IgD-negative memory B cell (primary cell): ENCODE measurements at regions not wholly inside any gene's neighbourhood (a gene's known extent, or its start where the extent isn't known, plus 50 kb on each side); places are given as distances from the start of the nearest gene placed in this dataset.

Experiments
- H3K27ac Mint-ChIP-seq, 3 donors: one replicate each; pipeline ENCODE4 v1.8.0; 2020 to 2022; ENCODE audit warnings: mild to moderate bottlenecking in 3 of 3, mixed read lengths in 3 of 3, moderate library complexity in 1 of 3
- H3K27me3 Mint-ChIP-seq: one replicate; pipeline ENCODE4 v1.8.0; 2021; ENCODE audit warnings: mixed read lengths
- H3K36me3 Mint-ChIP-seq: one replicate; pipeline ENCODE4 v1.8.0; 2020; ENCODE audit warnings: mild to moderate bottlenecking, mixed read lengths
- H3K4me1 Mint-ChIP-seq, 3 donors: one replicate each; pipeline ENCODE4 v1.8.0; 2020 to 2022; ENCODE audit warnings: mixed read lengths in 3 of 3, mild to moderate bottlenecking in 1 of 3
- H3K4me3 Mint-ChIP-seq, 4 donors: one replicate each; pipeline ENCODE4 v1.8.0; 2020 to 2022; ENCODE audit warnings: mild to moderate bottlenecking in 4 of 4, mixed read lengths in 4 of 4, moderate library complexity in 3 of 4
- H3K9me3 Mint-ChIP-seq, 3 donors: one replicate each; pipeline ENCODE4 v1.8.0; 2020 to 2021; ENCODE audit warnings: mixed read lengths in 3 of 3, mild to moderate bottlenecking in 1 of 3

DNA sequence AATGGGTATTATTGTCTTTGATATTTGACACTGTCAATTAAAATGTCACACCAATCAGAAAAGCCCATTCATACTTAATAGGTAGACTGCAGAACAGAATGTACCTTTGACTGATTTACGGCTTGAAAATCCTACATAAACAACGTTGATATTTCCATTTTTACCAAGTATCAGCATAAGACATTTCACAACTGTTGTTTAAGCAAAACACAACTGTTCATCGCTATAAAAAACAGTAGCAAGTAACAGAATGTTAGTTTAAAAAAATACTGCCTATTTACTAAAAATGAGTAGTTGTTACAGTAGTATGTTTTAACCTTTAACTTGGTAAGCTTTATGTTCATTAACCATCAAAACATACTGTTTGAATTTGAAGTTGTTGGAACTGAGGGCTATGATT, 1096.6 kb downstream of the PCDH17 start:
- no peaks in the 10 kb centered on the region for H3K27me3 Mint-ChIP-seq
- H3K27ac Mint-ChIP-seq = no peak overlapping the region
- H3K4me3 Mint-ChIP-seq = no peak overlapping the region
- peaks cover 0 to 8% (median 6%) of the 10 kb centered on the region in 3 donors for H3K9me3 Mint-ChIP-seq
- H3K4me1 Mint-ChIP-seq = no peaks in the 10 kb centered on the region
- H3K36me3 Mint-ChIP-seq = no peaks in the 10 kb centered on the region

GRCh38 chr13:58729361-58729760, 1097.8 kb downstream of the PCDH17 start:
- Mint-ChIP-seq H3K27me3 (no peaks in the 10 kb centered on the region), H3K4me3 (no peak overlapping the region), H3K36me3 (no peaks in the 10 kb centered on the region), H3K4me1 (no peaks in the 10 kb centered on the region), H3K9me3 (peaks cover 0 to 8% (median 6%) of the 10 kb centered on the region in 3 donors), H3K27ac (no peak overlapping the region)

GRCh38 chr13:58744686-58745085, 1113.1 kb downstream of the PCDH17 start:
- no peaks in the 10 kb centered on the region for H3K27me3 Mint-ChIP-seq
- no peak overlapping the region for H3K4me3 Mint-ChIP-seq
- H3K27ac Mint-ChIP-seq = peak overlapping the region in 1 of 3 donors; percentile 41
- H3K36me3 Mint-ChIP-seq = no peaks in the 10 kb centered on the region
- H3K9me3 Mint-ChIP-seq = peaks cover 0 to 7% (median 5%) of the 10 kb centered on the region in 3 donors
- H3K4me1 Mint-ChIP-seq = no peaks in the 10 kb centered on the region

DNA sequence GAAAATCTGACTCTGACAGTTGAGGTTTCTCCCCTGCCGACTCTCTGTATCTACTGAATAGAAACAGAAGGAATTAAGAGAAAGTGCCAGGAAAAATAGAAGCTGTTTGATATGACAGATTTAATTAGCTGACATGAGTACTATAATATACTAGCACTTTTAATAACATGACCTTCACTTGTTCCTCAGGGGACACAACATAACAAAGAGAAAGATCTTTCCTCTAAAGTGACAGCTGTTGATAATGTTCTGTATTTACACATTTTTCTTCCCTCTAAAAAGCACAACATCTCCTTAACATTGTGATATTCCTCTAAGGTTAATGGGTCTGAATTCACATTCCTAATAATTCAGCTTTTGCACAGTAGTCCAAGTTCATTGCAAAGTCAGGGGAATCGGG, 1136.0 kb downstream of the PCDH17 start:
- Mint-ChIP-seq H3K9me3 (peaks cover 2 to 4% (median 2%) of the 10 kb centered on the region in 3 donors), H3K27me3 (no peaks in the 10 kb centered on the region)

DNA sequence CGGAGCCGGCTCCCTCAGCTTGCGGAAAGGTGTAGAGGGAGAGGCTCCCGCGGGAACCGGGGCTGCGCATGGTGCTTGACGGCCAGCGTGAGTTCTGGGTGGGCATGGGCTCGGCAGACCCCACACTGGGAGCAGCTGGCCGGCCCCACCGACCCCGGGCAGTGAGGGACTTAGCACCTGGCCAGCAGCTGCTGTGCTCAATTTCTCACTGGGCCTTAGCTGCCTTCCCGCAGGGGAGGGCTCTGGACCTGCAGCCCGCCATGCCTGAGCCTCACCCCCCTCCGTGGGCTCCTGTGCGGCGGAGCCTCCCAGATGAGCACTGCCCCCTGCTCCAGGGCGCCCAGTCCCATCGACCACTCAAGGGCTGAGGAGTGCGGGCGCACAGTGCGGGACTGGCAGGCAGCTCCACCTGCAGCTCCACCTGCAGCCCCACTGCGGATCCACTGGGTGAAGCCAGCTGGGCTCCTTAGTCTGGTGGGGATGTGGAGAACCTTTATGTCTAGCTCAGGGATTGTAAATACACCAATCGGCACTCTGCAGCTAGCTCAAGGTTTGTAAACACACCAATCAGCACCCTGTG, 1141.8 kb downstream of the PCDH17 start:
- Mint-ChIP-seq H3K9me3 (peaks cover 3 to 7% (median 5%) of the 10 kb centered on the region in 3 donors), H3K4me1 (no peaks in the 10 kb centered on the region), H3K27me3 (no peaks in the 10 kb centered on the region), H3K36me3 (no peaks in the 10 kb centered on the region), H3K27ac (no peak overlapping the region), H3K4me3 (no peak overlapping the region)

More for the DNA sequence above, 1136.0 kb downstream of the PCDH17 start:
- no peak overlapping the region for H3K27ac Mint-ChIP-seq
- H3K4me1 Mint-ChIP-seq = no peaks in the 10 kb centered on the region
- no peaks in the 10 kb centered on the region for H3K36me3 Mint-ChIP-seq
- H3K4me3 Mint-ChIP-seq = no peak overlapping the region

- no peaks in the 10 kb centered on the region for H3K4me1 Mint-ChIP-seq
These were observed 1151.2 kb downstream of the PCDH17 start for GRCh38 chr13:58782736-58783135.

GRCh38 chr13:58792854-58793253, 1161.3 kb downstream of the PCDH17 start:
- Mint-ChIP-seq H3K27ac (no peak overlapping the region), H3K27me3 (no peaks in the 10 kb centered on the region), H3K36me3 (no peaks in the 10 kb centered on the region), H3K9me3 (peaks cover 0 to 4% (median 2%) of the 10 kb centered on the region in 3 donors), H3K4me3 (no peak overlapping the region), H3K4me1 (no peaks in the 10 kb centered on the region)

More at GRCh38 chr13:58782736-58783135, 1151.2 kb downstream of the PCDH17 start:
- peaks cover 4 to 13% (median 5%) of the 10 kb centered on the region in 3 donors for H3K9me3 Mint-ChIP-seq
- H3K36me3 Mint-ChIP-seq = no peaks in the 10 kb centered on the region
- no peaks in the 10 kb centered on the region for H3K27me3 Mint-ChIP-seq
- H3K27ac Mint-ChIP-seq = no peak overlapping the region
- no peak overlapping the region for H3K4me3 Mint-ChIP-seq

DNA sequence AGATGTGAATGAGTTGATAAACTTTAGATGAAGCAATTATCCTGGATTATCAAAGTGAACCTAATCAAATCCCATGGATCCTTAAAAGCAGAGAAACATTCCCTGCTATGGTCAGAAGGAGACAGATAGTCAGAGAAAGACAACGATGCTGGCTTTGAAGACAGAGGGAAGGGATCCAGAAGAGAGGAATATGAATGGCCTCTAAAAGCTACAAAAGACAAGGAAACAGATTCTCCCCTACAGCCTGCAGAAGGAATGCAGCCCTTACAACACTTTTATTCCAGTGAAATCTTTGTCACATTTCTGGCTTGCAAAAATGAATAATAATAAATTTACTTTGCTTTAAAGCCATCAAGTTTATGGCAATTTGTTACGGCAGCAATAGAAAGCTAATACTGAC, 1164.2 kb downstream of the PCDH17 start:
- Mint-ChIP-seq H3K27ac (no peak overlapping the region), H3K9me3 (peaks cover 0 to 2% (median 0%) of the 10 kb centered on the region in 3 donors), H3K4me1 (no peaks in the 10 kb centered on the region), H3K36me3 (no peaks in the 10 kb centered on the region), H3K27me3 (no peaks in the 10 kb centered on the region), H3K4me3 (no peak overlapping the region)

GRCh38 chr13:58804832-58805231, 1173.3 kb downstream of the PCDH17 start:
- H3K4me1 Mint-ChIP-seq = peaks cover 0 to 1% (median 0%) of the 10 kb centered on the region in 3 donors

GRCh38 chr13:58806401-58806800, 1174.9 kb downstream of the PCDH17 start:
- Mint-ChIP-seq H3K4me1 (peaks cover 0 to under 1% (median 0%) of the 10 kb centered on the region in 3 donors), H3K27me3 (no peaks in the 10 kb centered on the region), H3K27ac (no peak overlapping the region), H3K4me3 (no peak overlapping the region), H3K9me3 (peaks cover 0 to 12% (median 8%) of the 10 kb centered on the region in 3 donors), H3K36me3 (no peaks in the 10 kb centered on the region)

More at GRCh38 chr13:58804832-58805231, 1173.3 kb downstream of the PCDH17 start:
- Mint-ChIP-seq H3K27me3 (no peaks in the 10 kb centered on the region), H3K4me3 (no peak overlapping the region), H3K36me3 (no peaks in the 10 kb centered on the region), H3K27ac (no peak overlapping the region), H3K9me3 (peaks cover 0 to 5% (median 2%) of the 10 kb centered on the region in 3 donors)

DNA sequence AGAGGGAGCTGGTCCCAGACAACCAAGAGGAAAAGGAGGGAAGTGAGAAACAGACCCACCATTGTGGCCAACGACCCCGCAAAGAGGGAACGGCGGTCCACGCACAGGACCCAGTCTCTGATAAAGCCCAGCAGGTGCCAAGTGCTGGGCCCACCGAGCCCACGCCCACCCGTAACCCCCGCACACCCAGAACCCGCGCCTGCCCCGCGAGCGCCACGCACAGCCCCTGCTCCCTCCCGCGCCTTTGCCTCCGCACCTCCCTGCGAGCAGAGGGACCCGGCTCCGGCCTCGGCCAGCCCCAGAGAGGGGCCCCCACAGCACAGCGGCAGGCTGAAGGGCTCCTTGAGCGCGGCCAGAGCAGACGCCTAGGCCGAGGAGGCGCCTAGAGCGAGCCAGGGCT, 1192.2 kb downstream of the PCDH17 start:
- no peak overlapping the region for H3K27ac Mint-ChIP-seq
- H3K4me3 Mint-ChIP-seq = no peak overlapping the region
- H3K9me3 Mint-ChIP-seq = peaks cover 0 to 2% (median 0%) of the 10 kb centered on the region in 3 donors
- H3K36me3 Mint-ChIP-seq = no peaks in the 10 kb centered on the region
- H3K27me3 Mint-ChIP-seq = no peaks in the 10 kb centered on the region
- no peaks in the 10 kb centered on the region for H3K4me1 Mint-ChIP-seq

DNA sequence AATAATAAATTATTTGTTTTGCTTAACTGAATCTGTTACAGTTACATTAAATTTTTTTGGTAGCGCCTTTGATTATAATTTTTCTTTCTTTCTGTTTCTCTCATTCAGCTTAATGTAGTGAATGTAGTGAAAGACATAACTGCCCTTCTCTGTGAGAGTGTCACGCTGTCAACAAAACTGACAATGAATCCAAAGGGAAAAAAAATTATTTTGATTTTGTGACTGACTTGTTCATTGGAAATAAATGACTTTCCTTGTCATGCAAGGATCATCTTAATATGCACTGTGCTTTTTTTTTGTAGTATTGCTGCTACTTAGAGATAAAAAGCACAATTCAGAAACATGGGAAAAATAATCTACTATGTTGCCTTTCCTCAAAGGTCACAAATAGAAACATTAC, 1196.4 kb downstream of the PCDH17 start:
- Mint-ChIP-seq H3K4me3 (no peak overlapping the region), H3K4me1 (no peaks in the 10 kb centered on the region), H3K27me3 (no peaks in the 10 kb centered on the region), H3K27ac (no peak overlapping the region), H3K36me3 (no peaks in the 10 kb centered on the region), H3K9me3 (peaks cover 0 to 5% (median 2%) of the 10 kb centered on the region in 3 donors)

DNA sequence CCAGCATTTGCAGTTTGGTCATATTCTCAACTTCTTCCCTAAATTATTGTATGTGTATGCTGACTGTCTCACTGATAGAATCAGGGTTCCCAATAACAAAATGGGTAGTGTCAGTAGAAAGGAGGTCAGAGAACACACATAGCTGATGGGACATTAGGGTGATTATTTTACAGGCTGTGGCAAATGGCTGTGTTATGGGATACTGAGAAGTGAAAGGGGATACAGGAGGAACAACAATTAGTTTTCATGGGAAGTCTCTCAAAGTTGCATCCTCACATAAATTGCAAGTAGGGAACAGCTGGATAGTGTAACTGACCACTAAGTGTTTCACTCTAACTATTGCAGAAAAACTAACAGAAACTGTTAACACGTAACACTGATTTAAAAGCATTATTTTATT, 1199.3 kb downstream of the PCDH17 start:
- Mint-ChIP-seq H3K36me3 (no peaks in the 10 kb centered on the region), H3K27me3 (no peaks in the 10 kb centered on the region), H3K9me3 (peaks cover 3 to 7% (median 6%) of the 10 kb centered on the region in 3 donors), H3K27ac (no peak overlapping the region), H3K4me3 (no peak overlapping the region), H3K4me1 (no peaks in the 10 kb centered on the region)

DNA sequence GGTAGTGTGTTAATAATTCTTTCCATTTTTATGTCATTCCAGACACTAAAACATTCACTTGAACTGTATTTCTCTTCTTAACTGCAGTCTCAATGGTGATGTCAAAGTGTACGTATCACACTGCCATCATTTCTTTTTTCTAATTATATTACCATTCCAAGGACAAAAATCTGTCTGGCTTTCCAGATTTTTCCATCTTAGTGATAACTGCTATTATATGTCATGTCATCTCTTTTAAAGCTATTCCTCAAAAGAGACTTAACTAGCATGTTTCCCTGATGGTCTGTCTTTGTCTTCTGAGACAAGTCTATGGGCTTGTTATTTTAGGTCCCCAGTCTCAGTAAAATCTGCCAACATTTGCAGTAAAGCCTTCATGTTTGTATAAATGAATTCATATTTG, 1207.1 kb downstream of the PCDH17 start:
- H3K36me3 Mint-ChIP-seq = no peaks in the 10 kb centered on the region
- no peak overlapping the region for H3K27ac Mint-ChIP-seq
- H3K9me3 Mint-ChIP-seq = peaks cover 0 to 15% (median 2%) of the 10 kb centered on the region in 3 donors
- no peaks in the 10 kb centered on the region for H3K4me1 Mint-ChIP-seq
- no peaks in the 10 kb centered on the region for H3K27me3 Mint-ChIP-seq
- H3K4me3 Mint-ChIP-seq = no peak overlapping the region

DNA sequence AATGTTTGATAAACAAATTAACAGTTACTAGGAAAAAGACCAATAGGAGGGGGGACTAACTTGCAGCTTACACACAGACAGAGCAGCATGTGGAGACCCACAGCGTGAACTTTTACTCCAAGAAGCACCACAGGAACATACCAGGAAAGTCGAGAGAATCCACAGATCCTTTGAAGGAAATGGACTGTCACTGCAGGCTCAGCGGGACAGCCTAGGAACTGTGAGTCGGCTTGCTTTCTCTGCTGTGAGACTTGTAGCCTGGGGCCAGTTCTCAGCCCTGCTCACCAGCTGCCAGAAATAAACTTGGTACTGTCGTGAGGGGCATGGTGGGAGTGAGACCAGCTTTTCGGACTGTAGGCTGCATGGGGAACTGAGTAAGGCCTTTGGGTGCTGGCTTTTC, 1211.5 kb downstream of the PCDH17 start:
- Mint-ChIP-seq H3K27ac (no peak overlapping the region), H3K27me3 (no peaks in the 10 kb centered on the region), H3K9me3 (peaks cover 3 to 21% (median 6%) of the 10 kb centered on the region in 3 donors)

DNA sequence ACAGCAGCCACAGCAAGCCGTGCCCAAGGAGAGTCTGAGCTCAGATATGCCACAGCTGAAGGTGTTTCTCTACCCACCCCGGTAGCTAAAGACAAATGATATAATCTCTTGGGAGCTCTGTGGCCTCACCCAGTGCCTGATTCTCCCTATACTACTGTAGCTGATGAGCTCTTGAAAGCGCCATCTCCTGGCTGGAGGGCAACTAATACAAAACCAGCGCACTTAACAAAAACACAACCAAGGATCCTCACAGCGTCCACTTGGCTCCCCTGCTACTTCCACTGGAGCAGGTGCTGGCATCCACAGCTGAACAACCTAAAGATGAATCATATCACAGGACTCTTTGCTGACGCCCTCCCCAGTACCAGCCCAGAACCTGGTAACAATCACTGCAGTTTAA, 1212.0 kb downstream of the PCDH17 start:
- no peaks in the 10 kb centered on the region for H3K36me3 Mint-ChIP-seq
- H3K27me3 Mint-ChIP-seq = no peaks in the 10 kb centered on the region
- no peak overlapping the region for H3K4me3 Mint-ChIP-seq
- H3K9me3 Mint-ChIP-seq = peaks cover 3 to 21% (median 6%) of the 10 kb centered on the region in 3 donors
- no peak overlapping the region for H3K27ac Mint-ChIP-seq
- H3K4me1 Mint-ChIP-seq = no peaks in the 10 kb centered on the region

More for the DNA sequence above, 1211.5 kb downstream of the PCDH17 start:
- Mint-ChIP-seq H3K36me3 (no peaks in the 10 kb centered on the region), H3K4me1 (no peaks in the 10 kb centered on the region), H3K4me3 (no peak overlapping the region)
